HEK293T (cell line): ENCODE measurements at regions not wholly inside any gene's neighbourhood (a gene's known extent, or its start where the extent isn't known, plus 50 kb on each side); places are given as distances from the start of the nearest gene placed in this dataset.

Experiments used
- BHLHE40 ChIP-seq: fragments of 450-650 bp; IDR thresholded peaks from 2 replicates; pipeline ENCODE4 v1.6.1; 2016; ENCODE audit warnings: mild to moderate bottlenecking, moderate library complexity, borderline replicate concordance
- FOXK2 ChIP-seq: fragments of 450-650 bp; IDR thresholded peaks from 2 replicates; pipeline ENCODE4 v1.6.1; 2016; ENCODE audit warnings: mild to moderate bottlenecking
- NFRKB ChIP-seq: fragments of 450-650 bp; IDR thresholded peaks from 2 replicates; pipeline ENCODE4 v1.6.1; 2016; ENCODE audit warnings: mild to moderate bottlenecking, moderate library complexity
- ZNF384 ChIP-seq: fragments of 450-650 bp; IDR thresholded peaks from 2 replicates; pipeline ENCODE4 v1.6.1; 2016

- TF ChIP-seq NFRKB, result no peak
- no peak for TF ChIP-seq BHLHE40
- no peak for TF ChIP-seq ZNF384
- TF ChIP-seq FOXK2, result no peak
Observed at GRCh38 chr7:108697254-108697653, 127.6 kb downstream of the DNAJB9 start.
